LoVo (cell line): ENCODE measurements at regions not wholly inside any gene's neighbourhood (a gene's known extent, or its start where the extent isn't known, plus 50 kb on each side); places are given as distances from the start of the nearest gene placed in this dataset.
"Not testable (repeated sequence)": the region's sequence is repeated elsewhere in the genome, so short reads cannot be mapped to it uniquely, and the experiment has no call there.

ENCODE experiments used
- DNase-seq: peaks from one replicate; pipeline ENCODE4 v3.0.0-alpha.2; 2016; ENCODE audit warnings: low spot score

- no peak for DNase-seq
These were observed 559.1 kb downstream of the CETN3 start for GRCh38 chr5:89850513-89850865.

DNA sequence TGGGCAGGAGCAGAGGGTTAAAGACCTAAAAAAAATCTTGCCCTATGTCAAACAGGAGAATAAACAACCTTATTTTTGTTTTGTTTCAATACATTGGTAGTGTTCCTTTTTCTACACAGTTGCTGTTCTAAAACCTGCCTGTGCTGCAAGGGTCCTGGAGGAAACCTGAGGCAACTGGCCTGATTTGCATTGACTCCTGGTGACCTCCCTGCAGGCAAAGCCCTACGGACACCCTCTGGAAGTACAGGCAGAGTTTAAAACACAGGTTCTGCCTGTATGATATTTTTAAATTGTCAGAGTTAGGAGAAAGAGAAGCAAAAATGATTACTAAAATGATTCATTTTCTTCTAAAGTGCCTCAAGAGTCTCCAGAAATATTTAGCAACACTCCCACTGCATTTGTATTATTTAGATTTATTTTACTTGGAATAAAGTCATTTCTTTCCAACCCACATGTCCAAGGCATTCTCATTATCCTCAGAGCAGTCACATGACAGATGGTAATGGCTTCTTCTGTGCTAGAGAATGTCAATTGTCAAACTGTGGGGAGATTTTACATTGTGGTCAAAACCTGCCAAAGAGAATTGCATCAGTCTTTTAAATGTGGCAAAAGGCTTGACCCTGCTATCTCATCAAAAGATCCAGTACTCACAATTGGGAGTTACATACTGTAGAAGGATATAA, 559.6 kb downstream of the CETN3 start:
- no peak for DNase-seq

DNA sequence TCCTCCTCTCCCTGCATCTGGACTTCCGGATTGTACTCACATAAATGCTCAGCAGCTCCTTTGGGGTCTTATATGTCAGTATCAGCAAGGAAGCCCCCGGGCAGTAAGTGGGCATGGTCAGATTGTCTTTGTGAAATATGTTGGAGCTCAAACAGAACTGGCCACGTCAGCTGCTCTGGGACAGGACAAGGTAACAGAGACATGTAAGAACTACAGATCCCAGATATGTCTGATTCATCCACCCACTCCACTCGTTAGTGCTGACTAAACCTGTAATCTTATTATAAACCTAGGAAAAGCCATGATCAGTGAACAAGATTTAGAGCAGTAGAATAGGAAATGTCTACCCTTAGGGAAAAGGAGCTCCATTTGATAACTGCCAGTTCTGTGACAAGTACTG, 561.8 kb downstream of the CETN3 start:
- DNase-seq, result no peak

GRCh38 chr5:89844548-89844947, 565.0 kb downstream of the CETN3 start:
- no peak for DNase-seq

- DNase-seq, result no peak
These were observed 567.0 kb downstream of the CETN3 start for GRCh38 chr5:89842531-89842930.

DNA sequence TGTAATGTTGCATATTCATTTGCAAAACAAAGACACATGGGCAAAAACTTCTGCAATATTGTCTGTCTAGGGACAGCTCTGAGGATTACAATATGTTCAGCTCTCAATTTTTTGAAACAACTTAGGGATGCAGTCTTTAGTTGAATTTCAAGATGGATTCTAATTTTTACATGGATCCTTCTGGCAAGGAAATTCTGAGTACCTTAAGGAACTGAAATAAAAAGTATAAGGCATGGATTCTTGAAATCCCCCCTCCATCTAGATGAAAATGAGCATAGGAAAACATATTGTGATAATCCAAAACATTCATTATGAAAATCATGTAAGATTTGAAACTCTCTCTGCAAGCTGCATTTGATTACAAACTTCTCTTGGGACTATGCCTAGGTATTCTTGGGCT, 568.6 kb downstream of the CETN3 start:
- DNase-seq, result no peak

- no peak for DNase-seq
These were observed 578.9 kb downstream of the CETN3 start for GRCh38 chr5:89830691-89831090.

- DNase-seq, result no peak
These were observed 581.6 kb downstream of the CETN3 start for GRCh38 chr5:89827960-89828359.

GRCh38 chr5:89827359-89827758, 582.2 kb downstream of the CETN3 start:
- no peak for DNase-seq

- DNase-seq, result no peak
These were observed 582.6 kb downstream of the CETN3 start for GRCh38 chr5:89826938-89827337.

DNA sequence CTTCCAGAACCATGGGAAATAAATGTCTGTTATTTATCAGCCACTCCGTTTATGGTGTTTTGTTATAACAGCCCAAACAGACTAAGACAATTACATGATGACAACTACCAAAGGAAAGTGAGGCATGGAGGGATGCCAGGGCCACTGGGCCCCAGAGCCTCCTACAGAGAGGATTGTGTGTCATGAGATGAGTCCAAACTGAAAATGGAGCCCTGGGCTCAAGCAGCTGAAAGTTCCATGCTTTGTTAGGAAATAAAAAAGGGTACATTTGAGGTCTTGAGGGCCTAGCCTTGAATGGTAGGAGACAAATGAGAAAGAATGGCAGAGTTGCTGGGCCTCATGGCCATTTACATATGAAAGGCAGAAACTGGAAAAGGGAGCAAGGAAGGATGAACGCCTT, 586.5 kb downstream of the CETN3 start:
- DNase-seq, result no peak

DNA sequence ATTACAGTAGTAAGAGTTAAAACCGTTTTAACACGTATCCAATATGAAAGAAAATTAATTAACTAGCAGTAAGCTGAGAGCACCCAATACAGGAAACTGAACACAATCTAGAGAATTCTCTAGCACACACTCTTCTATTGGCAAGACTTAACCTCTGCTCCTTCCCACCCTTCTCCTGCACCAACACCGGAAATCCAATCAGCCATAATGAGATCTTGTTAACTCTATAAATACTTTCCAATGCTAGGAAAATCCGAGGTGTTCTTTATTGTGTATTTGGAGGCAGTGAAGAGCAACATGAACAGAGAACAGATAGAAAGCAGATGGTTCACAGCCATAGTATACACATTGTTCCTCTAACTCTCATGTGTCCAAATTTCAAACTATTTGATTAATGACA, 591.7 kb downstream of the CETN3 start:
- DNase-seq, result no peak

DNA sequence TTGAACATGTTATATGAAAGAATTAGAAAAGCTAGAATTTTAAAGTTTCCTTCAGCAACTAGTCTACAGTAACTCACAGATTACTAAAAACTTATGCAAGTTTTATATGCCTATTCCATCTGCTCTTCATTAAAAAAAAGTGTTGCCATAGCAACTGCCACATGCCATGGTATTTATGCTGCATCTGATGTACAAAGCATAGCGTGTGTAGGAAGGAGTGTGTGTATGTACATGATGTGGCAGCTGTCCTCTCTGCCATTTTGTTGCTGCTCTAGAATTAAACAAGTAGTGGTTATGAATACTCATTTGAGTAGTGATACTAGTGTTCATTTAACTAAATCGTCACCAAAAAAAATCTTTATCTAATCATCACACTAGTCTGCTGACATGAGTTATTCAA, 593.5 kb downstream of the CETN3 start:
- no peak for DNase-seq

GRCh38 chr5:89800735-89801134, 608.8 kb downstream of the CETN3 start:
- not testable (repeated sequence) for DNase-seq

- DNase-seq, result not testable (repeated sequence)
These were observed 615.1 kb downstream of the CETN3 start for GRCh38 chr5:89794504-89794903.

GRCh38 chr5:89779734-89780133, 629.8 kb downstream of the CETN3 start:
- DNase-seq, result not testable (repeated sequence)

DNA sequence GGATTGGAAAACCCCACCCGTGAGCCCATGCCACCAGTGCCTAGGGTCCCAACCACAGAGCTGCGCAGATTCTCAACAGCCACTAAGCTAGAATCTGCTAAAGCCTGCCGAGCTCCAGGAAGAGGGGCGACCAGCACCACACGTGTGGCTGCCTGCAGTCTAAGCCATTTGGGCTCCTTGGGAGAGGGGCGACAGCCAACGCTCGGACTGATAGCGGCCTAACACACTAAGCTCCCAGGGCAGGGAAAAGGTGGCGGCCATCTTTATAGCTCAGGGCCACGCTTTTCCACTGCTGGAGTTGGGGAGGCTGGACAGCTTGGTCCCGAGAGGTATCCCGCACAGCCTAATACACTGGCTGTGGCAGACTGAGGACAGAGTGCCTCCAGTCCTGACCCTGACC, 631.8 kb downstream of the CETN3 start:
- no peak for DNase-seq

GRCh38 chr5:89769975-89770374, 639.6 kb downstream of the CETN3 start:
- no peak for DNase-seq

DNA sequence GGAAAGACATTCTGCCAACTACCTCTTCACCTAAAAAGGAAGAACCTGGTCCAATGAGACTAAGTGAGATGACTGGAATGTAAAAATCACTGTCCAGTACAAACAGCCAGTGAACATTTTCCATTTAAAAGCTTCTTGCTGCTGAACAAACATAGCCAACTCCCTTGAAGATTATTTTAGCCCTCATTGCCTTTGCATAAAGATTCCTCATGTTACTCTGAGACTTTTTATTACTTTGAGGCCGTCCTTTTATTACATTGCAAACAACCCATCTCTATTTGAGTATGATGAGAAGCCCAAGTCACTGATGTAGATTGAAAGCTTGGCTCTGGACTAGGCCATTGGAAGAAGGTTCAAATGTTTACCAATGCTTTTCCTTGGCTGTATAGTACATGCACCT, 649.8 kb downstream of the CETN3 start:
- no peak for DNase-seq

- no peak for DNase-seq
These were observed 651.4 kb downstream of the CETN3 start for GRCh38 chr5:89758146-89758545.

DNA sequence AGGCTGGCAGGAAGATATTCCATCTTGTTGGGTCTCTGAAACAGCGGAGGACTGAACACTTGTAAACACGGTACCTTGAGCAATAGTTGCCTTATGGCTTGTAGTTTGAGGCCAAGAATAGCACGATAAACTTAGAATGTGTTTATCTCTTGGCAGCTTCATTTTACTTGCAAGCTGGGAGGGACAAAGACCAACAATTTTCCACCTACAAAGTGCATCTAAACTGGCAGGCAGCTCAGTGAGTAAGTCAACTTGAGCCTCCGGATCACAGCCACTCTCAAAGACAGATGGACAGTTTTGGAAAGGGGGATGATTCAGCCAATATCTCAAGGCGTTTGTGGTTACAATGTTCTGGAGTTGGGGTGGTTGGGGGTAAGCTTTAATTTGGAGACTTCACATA, 652.6 kb downstream of the CETN3 start:
- DNase-seq, result no peak

DNA sequence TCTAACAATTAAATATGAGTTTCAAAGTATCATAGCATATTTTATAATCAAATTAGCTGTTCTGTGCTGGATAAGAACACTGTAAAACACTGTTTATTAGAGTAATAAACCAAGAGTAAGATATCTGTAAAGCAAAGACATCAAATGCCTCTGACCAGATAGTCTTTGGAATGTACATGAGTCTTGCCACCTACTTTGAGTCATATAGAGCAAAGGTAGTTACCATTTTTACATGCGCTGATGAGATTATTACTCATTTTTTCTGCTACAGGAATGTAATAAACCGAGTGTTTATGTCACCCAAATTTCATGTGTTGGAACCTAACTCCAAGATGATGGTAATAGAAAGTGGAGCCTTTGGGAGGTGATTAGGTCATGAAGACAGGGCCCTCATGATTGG, 654.5 kb downstream of the CETN3 start:
- peak; percentile 16 for DNase-seq

DNA sequence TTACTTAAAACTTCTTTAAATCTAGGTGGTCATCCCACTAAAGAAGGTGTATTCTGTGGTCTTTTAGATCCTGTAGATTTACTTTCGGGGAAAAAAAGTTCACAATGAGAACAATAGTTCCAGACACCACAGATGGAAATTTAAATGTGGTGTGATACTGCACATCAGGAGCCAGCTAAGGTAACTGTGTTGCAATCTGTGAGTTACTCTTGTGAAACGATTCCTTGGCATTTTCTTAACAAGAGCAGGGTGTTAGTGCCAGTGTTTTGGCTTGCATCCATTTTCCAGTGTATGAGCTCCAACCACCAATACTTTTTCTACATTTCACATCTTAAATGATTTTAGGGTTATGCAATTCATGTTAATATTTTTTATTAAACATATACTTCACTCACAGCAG, 674.5 kb downstream of the CETN3 start:
- DNase-seq, result no peak

DNA sequence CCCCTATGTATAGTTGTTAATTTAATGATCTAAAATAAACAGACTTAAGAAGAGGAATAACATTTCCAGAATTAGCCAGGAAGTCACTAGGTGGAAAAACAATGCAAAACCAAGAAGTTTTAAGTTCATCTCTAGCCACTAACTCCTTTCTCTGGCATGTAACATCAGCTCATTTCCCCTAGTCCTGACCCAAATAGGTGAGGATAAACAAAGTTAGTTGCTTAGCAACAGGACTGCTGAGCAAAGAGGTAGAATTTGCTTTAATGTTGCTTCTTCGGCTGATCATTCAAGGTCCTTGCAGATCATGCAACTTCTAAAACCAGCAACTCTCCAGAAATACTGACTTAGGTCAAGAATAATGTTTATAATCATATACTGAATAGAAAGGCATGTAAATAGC, 675.8 kb downstream of the CETN3 start:
- no peak for DNase-seq
